A673 (cell line): ENCODE measurements at regions not wholly inside any gene's neighbourhood (a gene's known extent, or its start where the extent isn't known, plus 50 kb on each side); places are given as distances from the start of the nearest gene placed in this dataset.

Experiments used
- BruUV-seq: library from RNA; stranded (reverse); fragments of 400-500 nt; replicated peaks from 2 replicates; lab custom pipeline; 2021; lab: Mats Ljungman, UMichigan
- CTCF ChIA-PET: fragments of 300-600 bp; sonication (Branson Sonifier 250); formaldehyde crosslinking; loops from one replicate; lab custom pipeline; 2022; ENCODE audit warnings: antibody characterized with exemption; lab: Charles Lee
- POLR2A ChIA-PET: fragments of 300-600 bp; sonication (Branson Sonifier 250); formaldehyde crosslinking; loops from one replicate; lab custom pipeline; 2022; ENCODE audit warnings: antibody characterized with exemption; ENCODE audit not compliant: low non-redundant PET; lab: Charles Lee
- DNase-seq: peaks from one replicate; pipeline ENCODE4 v3.0.0-alpha.2; 2015; ENCODE audit warnings: low spot score
- H3K27ac ChIP-seq: fragments of 200-600 bp; sonication (generic); 2 replicates; pipeline ENCODE4 v1.5.1; 2016; ENCODE audit warnings: mixed run types, low read depth, mild to moderate bottlenecking, mixed read lengths, antibody characterized with exemption, low read length; ENCODE audit not compliant: poor library complexity, severe bottlenecking
- H3K27me3 ChIP-seq: fragments of 200-600 bp; sonication (generic); replicated peaks from 2 replicates; pipeline ENCODE4 v1.6.1; 2017; ENCODE audit warnings: mixed run types, low read depth, mild to moderate bottlenecking, mixed read lengths, antibody characterized with exemption, low read length; ENCODE audit not compliant: insufficient read depth, poor library complexity
- H3K36me3 ChIP-seq: fragments of 200-600 bp; sonication (generic); 2 replicates; pipeline ENCODE4 v1.6.1; 2016; ENCODE audit warnings: mixed run types, mild to moderate bottlenecking, mixed read lengths, antibody characterized with exemption, low read length; ENCODE audit not compliant: insufficient read depth, poor library complexity, severe bottlenecking
- H3K4me1 ChIP-seq: fragments of 200-600 bp; sonication (generic); 2 replicates; pipeline ENCODE4 v1.6.1; 2017; ENCODE audit warnings: mixed run types, mild to moderate bottlenecking, mixed read lengths, antibody characterized with exemption, low read length; ENCODE audit not compliant: insufficient read depth, poor library complexity, severe bottlenecking
- H3K4me3 ChIP-seq: fragments of 200-600 bp; sonication (generic); 2 replicates; pipeline ENCODE4 v1.5.1; 2016; ENCODE audit warnings: low read depth, mixed run types, mild to moderate bottlenecking, mixed read lengths, low read length; ENCODE audit not compliant: poor library complexity, severe bottlenecking
- H3K9me3 ChIP-seq: fragments of 200-600 bp; sonication (generic); 2 replicates; pipeline ENCODE4 v1.6.1; 2016; ENCODE audit warnings: mixed run types, low read depth, mild to moderate bottlenecking, mixed read lengths, antibody characterized with exemption, low read length; ENCODE audit not compliant: poor library complexity, severe bottlenecking
- EZH2 ChIP-seq: fragments of 200-600 bp; sonication (generic); IDR thresholded peaks from 2 replicates; pipeline ENCODE4 v1.6.1; 2017; ENCODE audit warnings: borderline replicate concordance, low read depth, mild to moderate bottlenecking, mixed read lengths, antibody characterized with exemption, low read length; ENCODE audit not compliant: poor library complexity, severe bottlenecking
- intact Hi-C: fragments of 100-400 bp; cut with micrococcal nuclease; formaldehyde crosslinking; loops from one replicate; pipeline ENCODE4 v1.10.0; 2022; ENCODE audit not compliant: unreplicated experiment
- TF ChIP-seq, protein P1 (sequence below): fragments of 300-800, 200-600 bp; sonication (generic); conservative IDR thresholded peaks from 2 replicates; pipeline ENCODE4 v1.5.1; 2017; ENCODE audit warnings: low read depth, mild to moderate bottlenecking, antibody characterized with exemption, low read length, moderate library complexity, mixed read lengths

DNA sequence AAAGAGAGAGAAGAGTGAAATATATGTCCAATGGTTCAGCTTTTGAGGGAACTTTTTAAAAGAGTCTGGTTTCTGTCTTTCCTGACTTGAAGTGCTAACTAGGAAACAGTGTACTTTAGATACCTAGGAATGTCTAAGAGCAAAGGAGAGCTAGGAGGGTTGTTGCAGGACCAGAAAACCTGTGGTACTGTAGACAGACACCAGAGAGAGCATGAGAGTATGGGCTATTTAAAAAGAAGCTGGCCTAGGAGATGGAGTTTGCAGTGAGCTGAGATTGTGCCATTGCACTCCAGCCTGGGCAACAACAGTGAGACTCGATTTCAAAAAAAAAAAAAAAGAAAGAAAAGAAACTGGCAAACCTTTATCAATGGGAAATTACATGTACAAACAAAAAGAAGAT lies 223.9 kb downstream of the FAT4 start:
- CTCF ChIA-PET = no interaction called here
- no TSS peak for BruUV-seq

DNA sequence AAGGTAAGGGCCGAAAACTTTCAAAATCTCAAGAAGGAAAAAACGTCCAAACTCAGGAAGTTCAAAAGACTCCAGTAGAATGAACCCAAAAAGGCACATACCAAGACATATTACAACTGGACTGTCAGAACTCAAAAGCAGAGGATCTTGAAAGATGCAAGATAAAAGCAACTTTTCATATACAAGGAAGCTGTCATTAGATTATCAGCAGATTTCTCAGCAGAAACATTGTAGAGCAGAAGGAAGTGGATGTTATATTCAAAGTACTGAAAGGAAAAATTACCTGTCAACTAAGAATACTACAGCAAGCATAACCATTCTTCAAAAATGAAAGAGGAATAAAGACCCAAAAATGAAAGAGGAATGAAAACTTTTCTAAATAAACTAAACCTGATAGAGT lies 224.9 kb downstream of the FAT4 start:
- Histone ChIP-seq H3K36me3 (no peaks in the 10 kb centered on the region), H3K27me3 (no peaks in the 10 kb centered on the region), H3K4me1 (peaks cover 21% of the 10 kb centered on the region), H3K27ac (no peak overlapping the region), H3K4me3 (no peak overlapping the region), H3K9me3 (peaks cover 11% of the 10 kb centered on the region)
- intact Hi-C loops = no loop called here
- DNase-seq = no peak
- ChIA-PET POLR2A (no interaction called here), CTCF (no interaction called here)
- TF ChIP-seq, protein P1, sequence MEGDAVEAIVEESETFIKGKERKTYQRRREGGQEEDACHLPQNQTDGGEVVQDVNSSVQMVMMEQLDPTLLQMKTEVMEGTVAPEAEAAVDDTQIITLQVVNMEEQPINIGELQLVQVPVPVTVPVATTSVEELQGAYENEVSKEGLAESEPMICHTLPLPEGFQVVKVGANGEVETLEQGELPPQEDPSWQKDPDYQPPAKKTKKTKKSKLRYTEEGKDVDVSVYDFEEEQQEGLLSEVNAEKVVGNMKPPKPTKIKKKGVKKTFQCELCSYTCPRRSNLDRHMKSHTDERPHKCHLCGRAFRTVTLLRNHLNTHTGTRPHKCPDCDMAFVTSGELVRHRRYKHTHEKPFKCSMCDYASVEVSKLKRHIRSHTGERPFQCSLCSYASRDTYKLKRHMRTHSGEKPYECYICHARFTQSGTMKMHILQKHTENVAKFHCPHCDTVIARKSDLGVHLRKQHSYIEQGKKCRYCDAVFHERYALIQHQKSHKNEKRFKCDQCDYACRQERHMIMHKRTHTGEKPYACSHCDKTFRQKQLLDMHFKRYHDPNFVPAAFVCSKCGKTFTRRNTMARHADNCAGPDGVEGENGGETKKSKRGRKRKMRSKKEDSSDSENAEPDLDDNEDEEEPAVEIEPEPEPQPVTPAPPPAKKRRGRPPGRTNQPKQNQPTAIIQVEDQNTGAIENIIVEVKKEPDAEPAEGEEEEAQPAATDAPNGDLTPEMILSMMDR = no peak
- no peak for TF ChIP-seq EZH2
- no TSS peak for BruUV-seq

More for the DNA sequence above, 223.9 kb downstream of the FAT4 start:
- POLR2A ChIA-PET = no interaction called here
- no peak overlapping the region for H3K4me3 ChIP-seq
- no peak overlapping the region for H3K27ac ChIP-seq
- peaks cover 11% of the 10 kb centered on the region for H3K9me3 ChIP-seq
- H3K4me1 ChIP-seq = peaks cover 21% of the 10 kb centered on the region
- H3K36me3 ChIP-seq = no peaks in the 10 kb centered on the region
- no peak for DNase-seq
- no peak for TF ChIP-seq EZH2
- TF ChIP-seq, protein P1 = no peak
- H3K27me3 ChIP-seq = no peaks in the 10 kb centered on the region
- intact Hi-C loops = no loop called here

DNA sequence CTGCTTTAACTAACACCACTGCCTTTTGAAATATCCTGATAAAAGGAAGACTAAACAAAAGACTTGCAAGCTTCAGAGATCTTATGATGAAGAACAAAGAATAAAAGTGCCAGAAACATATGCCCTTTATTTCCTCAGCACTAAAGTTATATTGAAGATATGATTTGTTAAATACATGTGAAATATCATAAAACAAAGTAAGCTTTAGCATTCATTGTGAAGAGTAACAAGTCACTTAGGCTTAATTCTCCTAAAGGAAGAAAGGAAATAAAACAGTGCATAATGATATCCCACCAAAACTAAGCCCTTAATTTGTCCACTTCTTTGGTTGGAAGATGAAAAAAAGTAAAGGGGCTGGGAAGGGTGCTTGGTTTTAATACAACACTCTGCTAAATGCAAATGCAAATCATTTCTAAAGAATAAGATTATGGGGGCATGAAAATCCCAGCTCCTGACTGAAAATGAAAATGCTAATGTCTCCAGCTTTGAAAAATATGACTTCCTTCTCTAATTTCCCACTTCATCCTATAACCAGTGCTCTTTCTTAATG lies 227.2 kb downstream of the FAT4 start:
- H3K27me3 ChIP-seq = no peaks in the 10 kb centered on the region
- no peaks in the 10 kb centered on the region for H3K36me3 ChIP-seq
- POLR2A ChIA-PET = no interaction called here
- CTCF ChIA-PET = no interaction called here
- peaks cover 21% of the 10 kb centered on the region for H3K4me1 ChIP-seq
- no peak for TF ChIP-seq EZH2
- TF ChIP-seq, protein P1 = no peak
- peak; percentile 63 for DNase-seq
- H3K4me3 ChIP-seq = no peak overlapping the region
- H3K27ac ChIP-seq = no peak overlapping the region
- intact Hi-C loops = no loop called here
- BruUV-seq = no TSS peak
- H3K9me3 ChIP-seq = peaks cover 11% of the 10 kb centered on the region
